Endodermal cell (in vitro differentiated cells): ENCODE measurements at regions not wholly inside any gene's neighbourhood (a gene's known extent, or its start where the extent isn't known, plus 50 kb on each side); places are given as distances from the start of the nearest gene placed in this dataset.

Source experiments
- DNase-seq: peaks from one replicate; pipeline ENCODE4 v3.0.0-alpha.2; 2017
- H3K27ac ChIP-seq: 2 replicates; pipeline ENCODE4 v1.5.1; 2013; ENCODE audit warnings: mild to moderate bottlenecking, low read depth, low read length, moderate library complexity
- H3K27me3 ChIP-seq: 2 replicates; pipeline ENCODE4 v1.6.1; 2013; ENCODE audit warnings: mild to moderate bottlenecking, low read length, moderate library complexity; ENCODE audit not compliant: insufficient read depth, control insufficient read depth, poor library complexity, severe bottlenecking
- H3K36me3 ChIP-seq: 2 replicates; pipeline ENCODE4 v1.7.0; 2013; ENCODE audit warnings: mild to moderate bottlenecking, low read length, moderate library complexity; ENCODE audit not compliant: control insufficient read depth, insufficient read depth
- H3K4me1 ChIP-seq: one replicate; pipeline ENCODE4 v1.7.0; 2013; ENCODE audit warnings: low read length; ENCODE audit not compliant: control insufficient read depth, insufficient read depth
- H3K4me3 ChIP-seq: 2 replicates; pipeline ENCODE4 v1.5.1; 2013; ENCODE audit warnings: mild to moderate bottlenecking, low read length, moderate library complexity
- H3K9ac ChIP-seq: 2 replicates; pipeline ENCODE4 v1.6.1; 2013; ENCODE audit warnings: mild to moderate bottlenecking, low read length, moderate library complexity; ENCODE audit not compliant: poor library complexity, severe bottlenecking; ENCODE audit errors: extremely low read depth
- H3K9me3 ChIP-seq: 2 replicates; pipeline ENCODE4 v1.6.1; 2013; ENCODE audit warnings: mild to moderate bottlenecking, low read length, moderate library complexity; ENCODE audit not compliant: control insufficient read depth
- H3K27ac Mint-ChIP-seq: 2 replicates; pipeline ENCODE4 v1.8.0; 2020; ENCODE audit warnings: mixed read lengths
- H3K27me3 Mint-ChIP-seq: 2 replicates; pipeline ENCODE4 v1.8.0; 2021; ENCODE audit warnings: mild to moderate bottlenecking, mixed read lengths; ENCODE audit not compliant: insufficient read depth
- H3K36me3 Mint-ChIP-seq: 2 replicates; pipeline ENCODE4 v1.8.0; 2020; ENCODE audit warnings: low read depth, mixed read lengths
- H3K4me1 Mint-ChIP-seq: 2 replicates; pipeline ENCODE4 v1.8.0; 2020; ENCODE audit warnings: mixed read lengths
- H3K4me3 Mint-ChIP-seq: 2 replicates; pipeline ENCODE4 v1.8.0; 2020; ENCODE audit warnings: mild to moderate bottlenecking, moderate library complexity, mixed read lengths
- H3K9me3 Mint-ChIP-seq: 2 replicates; pipeline ENCODE4 v1.8.0; 2020; ENCODE audit warnings: mild to moderate bottlenecking, mixed read lengths
- CTCF ChIP-seq: fragments of 200-600 bp; sonication (generic); conservative IDR thresholded peaks from 2 replicates; pipeline ENCODE4 v1.5.0; 2021; ENCODE audit warnings: antibody characterized with exemption, mild to moderate bottlenecking
- WGBS, 2 experiments: methylation state at CpG; one replicate each; pipeline versions ENCODE4 v1.1.5 to v1.1.7; 2013; ENCODE audit warnings: missing lambda C conversion rate in 2 of 2, mixed read lengths in 1 of 2; ENCODE audit not compliant: insufficient coverage in 1 of 2, insufficient read length in 1 of 2; 5-methylcytosine and 5-hydroxymethylcytosine counted together

DNA sequence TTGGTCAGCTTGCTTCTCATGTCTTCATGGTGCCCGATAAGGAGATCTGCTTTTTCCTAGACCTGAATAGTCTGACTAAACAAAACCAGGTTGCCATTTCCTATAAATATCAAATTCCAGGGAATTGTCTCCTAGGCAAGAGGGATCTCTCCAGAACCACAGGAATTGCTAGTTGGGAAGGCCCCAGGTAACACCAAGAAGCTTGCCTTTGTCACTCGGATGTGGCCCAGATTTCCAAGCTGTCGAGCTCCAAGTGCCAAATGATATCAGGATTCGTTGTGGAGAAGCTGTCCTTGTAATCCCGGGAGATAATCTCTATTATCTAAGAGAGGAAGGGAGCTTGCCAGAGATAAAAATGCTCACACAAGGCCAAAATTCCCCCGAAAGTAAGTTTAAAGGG is 1288.5 kb upstream of the AUTS2 start:
- H3K36me3 ChIP-seq: no peaks in the 10 kb centered on the region
- H3K27me3 ChIP-seq: no peaks in the 10 kb centered on the region
- H3K9ac ChIP-seq: no peak overlapping the region
- H3K27ac ChIP-seq: no peak overlapping the region
- no peak overlapping the region for H3K4me3 Mint-ChIP-seq
- H3K4me1 ChIP-seq: peaks cover 9% of the 10 kb centered on the region
- H3K9me3 Mint-ChIP-seq: no peaks in the 10 kb centered on the region
- H3K27ac Mint-ChIP-seq: no peak overlapping the region
- peaks cover 4% of the 10 kb centered on the region for H3K9me3 ChIP-seq
- WGBS, 2 experiments: 65 to 76% methylated on average over 5 to 6 of the region's 6 CpGs
- no peaks in the 10 kb centered on the region for H3K27me3 Mint-ChIP-seq
- H3K36me3 Mint-ChIP-seq: no peaks in the 10 kb centered on the region
- DNase-seq: no peak
- no peak for TF ChIP-seq CTCF
- H3K4me1 Mint-ChIP-seq: peaks cover 14% of the 10 kb centered on the region
- H3K4me3 ChIP-seq: no peak overlapping the region

DNA sequence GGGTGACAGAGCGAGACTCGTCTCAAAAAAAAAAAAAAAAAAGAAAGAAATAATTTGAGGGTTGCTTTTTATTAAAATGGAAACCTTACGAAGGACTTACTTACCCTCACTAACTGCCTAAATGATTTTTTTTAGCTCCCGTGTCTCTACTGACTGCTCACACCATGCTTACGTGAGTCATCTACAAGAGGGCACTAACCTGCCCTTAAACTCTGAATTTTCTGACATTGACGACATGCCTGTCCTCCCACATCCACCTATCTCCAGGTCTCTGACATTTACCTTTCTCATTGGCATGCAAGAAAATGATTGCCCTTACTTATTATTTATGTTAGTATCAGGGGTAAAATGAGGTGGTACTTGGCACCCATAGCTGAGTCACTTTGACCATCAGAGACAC is 1286.3 kb upstream of the AUTS2 start:
- H3K27ac ChIP-seq: no peak overlapping the region
- no peak overlapping the region for H3K9ac ChIP-seq
- H3K4me3 ChIP-seq: no peak overlapping the region
- Mint-ChIP-seq H3K27me3 (no peaks in the 10 kb centered on the region), H3K4me1 (peaks cover 14% of the 10 kb centered on the region), H3K27ac (no peak overlapping the region), H3K36me3 (no peaks in the 10 kb centered on the region), H3K9me3 (peaks cover 11% of the 10 kb centered on the region), H3K4me3 (no peak overlapping the region)
- H3K4me1 ChIP-seq: peaks cover 9% of the 10 kb centered on the region
- no peak for TF ChIP-seq CTCF
- no peak for DNase-seq
- no peaks in the 10 kb centered on the region for H3K36me3 ChIP-seq
- H3K9me3 ChIP-seq: peaks cover 10% of the 10 kb centered on the region
- 93 to 95% methylated on average over 3 to 6 of the region's 6 CpGs for WGBS, 2 experiments
- H3K27me3 ChIP-seq: no peaks in the 10 kb centered on the region

- no peak overlapping the region for H3K27ac Mint-ChIP-seq
Measured at GRCh38 chr7:68313806-68314205, 1284.5 kb upstream of the AUTS2 start.

More at GRCh38 chr7:68313806-68314205, 1284.5 kb upstream of the AUTS2 start:
- H3K4me3 ChIP-seq: no peak overlapping the region
- H3K4me1 Mint-ChIP-seq: peaks cover 9% of the 10 kb centered on the region
- no peaks in the 10 kb centered on the region for H3K36me3 Mint-ChIP-seq
- no peaks in the 10 kb centered on the region for H3K27me3 ChIP-seq
- no peaks in the 10 kb centered on the region for H3K27me3 Mint-ChIP-seq
- no peak overlapping the region for H3K27ac ChIP-seq
- H3K9me3 ChIP-seq: peaks cover 10% of the 10 kb centered on the region
- H3K36me3 ChIP-seq: no peaks in the 10 kb centered on the region
- peaks cover 11% of the 10 kb centered on the region for H3K9me3 Mint-ChIP-seq
- DNase-seq: no peak
- WGBS, 2 experiments: 88 to 93% methylated on average over 4 of the region's 4 CpGs
- no peak overlapping the region for H3K9ac ChIP-seq
- H3K4me3 Mint-ChIP-seq: no peak overlapping the region
- peaks cover 9% of the 10 kb centered on the region for H3K4me1 ChIP-seq
- TF ChIP-seq CTCF: no peak
